Transverse colon (tissue), 4 donors: ENCODE measurements at regions not wholly inside any gene's neighbourhood (a gene's known extent, or its start where the extent isn't known, plus 50 kb on each side); places are given as distances from the start of the nearest gene placed in this dataset.

ENCODE experiments used
- CTCF ChIP-seq, 5 experiments: fragments of 200-600 bp in 3 of 5; fragments of 450-650 bp in 2 of 5; sonication (generic) in 3 of 5; IDR thresholded peaks; 1 replicate in 2 of 5; 2 replicates in 3 of 5; pipeline ENCODE4 v1.5.1; 2016 to 2017; ENCODE audit warnings: antibody characterized with exemption in 5 of 5, inconsistent platforms in 3 of 5, mild to moderate bottlenecking in 2 of 5, moderate library complexity in 1 of 5
- POLR2A ChIP-seq: fragments of 450-650 bp; IDR thresholded peaks from one replicate; pipeline ENCODE4 v1.6.1; 2016; ENCODE audit warnings: antibody characterized with exemption, mild to moderate bottlenecking, moderate library complexity
- POLR2AphosphoS5 ChIP-seq, 3 donors: sonication (generic); formaldehyde crosslinking; IDR thresholded peaks; one replicate each; pipeline ENCODE4 v1.6.1; 2016; ENCODE audit warnings: antibody characterized with exemption in 3 of 3

DNA sequence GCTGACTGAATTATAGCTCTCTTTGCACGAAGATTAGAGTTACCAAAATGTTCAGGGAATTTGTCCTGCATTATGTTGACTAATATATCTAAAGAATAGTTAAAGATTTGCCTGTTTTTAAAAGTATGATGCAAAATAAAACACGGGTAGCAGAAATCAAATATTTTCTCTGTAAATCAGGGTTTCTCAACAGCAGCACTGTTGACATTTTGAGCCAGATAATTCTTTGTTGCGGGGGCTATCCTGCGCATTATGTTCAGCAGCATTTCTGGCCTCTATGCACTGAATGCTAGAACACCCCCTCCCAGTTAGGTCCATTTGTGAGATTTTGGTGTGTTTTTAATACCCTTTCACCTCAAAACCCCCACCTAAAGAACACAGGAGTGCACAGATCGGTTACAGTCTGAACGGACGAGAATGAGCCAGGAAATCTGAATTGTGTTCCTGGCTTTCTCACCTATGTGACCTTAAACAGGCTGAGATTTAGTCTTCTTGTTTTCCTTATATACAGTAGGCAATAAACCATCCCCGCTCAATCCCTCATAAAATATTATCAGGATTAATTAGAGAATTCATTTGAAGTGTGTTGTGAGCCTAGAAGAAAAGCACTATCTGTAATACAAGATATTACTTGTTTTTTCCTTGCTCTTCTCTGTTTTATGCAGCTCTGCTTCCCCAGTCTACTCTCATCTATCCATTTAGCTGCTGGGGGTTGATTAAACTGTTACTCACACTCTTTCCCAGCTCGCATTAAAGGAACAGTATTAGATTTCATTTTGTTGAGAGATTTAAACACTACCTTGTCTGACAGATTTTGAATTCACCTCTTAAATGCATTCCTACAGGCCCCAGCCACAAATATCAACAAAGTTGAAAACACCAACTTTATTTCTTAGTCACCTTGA lies 247.5 kb upstream of the GOLIM4 start:
- TF ChIP-seq CTCF (IDR thresholded peaks at IDR 0.05) (no peak), POLR2AphosphoS5 (IDR thresholded peaks at IDR 0.05) (no peak), POLR2A (no peak)
